CD4-positive, alpha-beta memory T cell (primary cell): ENCODE measurements at regions not wholly inside any gene's neighbourhood (a gene's known extent, or its start where the extent isn't known, plus 50 kb on each side); places are given as distances from the start of the nearest gene placed in this dataset.

ENCODE experiments used
- CTCF ChIA-PET: fragments of 350-600 bp; sonication (Branson Sonifier 250); formaldehyde crosslinking; loops from one replicate; lab custom pipeline; 2021; ENCODE audit warnings: inconsistent platforms; ENCODE audit not compliant: partially characterized antibody; lab: Charles Lee
- POLR2A ChIA-PET: fragments of 350-600 bp; sonication (Branson Sonifier 250); formaldehyde crosslinking; loops from one replicate; lab custom pipeline; 2021; ENCODE audit not compliant: partially characterized antibody; lab: Charles Lee
- DNase-seq, 5 donors: peaks; one replicate each; pipeline versions ENCODE4 v3.0.0 to v3.0.0-alpha.2; 2020 to 2022; ENCODE audit warnings: mixed read lengths in 1 of 5
- H3K27ac ChIP-seq: one replicate; pipeline ENCODE4 v1.7.0; 2013; ENCODE audit warnings: low read depth, low read length
- H3K27me3 ChIP-seq: 2 replicates; pipeline ENCODE4 v1.7.0; 2013; ENCODE audit warnings: mild to moderate bottlenecking, low read length, moderate library complexity; ENCODE audit not compliant: insufficient read depth
- H3K36me3 ChIP-seq: 2 replicates; pipeline ENCODE4 v1.7.0; 2013; ENCODE audit warnings: mild to moderate bottlenecking, low read length, moderate library complexity; ENCODE audit not compliant: insufficient read depth
- H3K4me1 ChIP-seq: 2 replicates; pipeline ENCODE4 v1.7.0; 2013; ENCODE audit warnings: mild to moderate bottlenecking, low read length, moderate library complexity; ENCODE audit not compliant: insufficient read depth
- H3K4me3 ChIP-seq, 2 donors: one replicate each; pipeline ENCODE4 v1.7.0; 2013; ENCODE audit warnings: low read length in 2 of 2, mild to moderate bottlenecking in 1 of 2
- H3K9me3 ChIP-seq, 2 donors: one replicate each; pipeline ENCODE4 v1.7.0; 2013; ENCODE audit warnings: low read length in 2 of 2, control low read depth in 1 of 2; ENCODE audit not compliant: control insufficient read depth in 1 of 2
- H3K27ac Mint-ChIP-seq, 7 donors: one replicate each; pipeline ENCODE4 v1.8.0; 2020 to 2021; ENCODE audit warnings: mixed read lengths in 7 of 7, mild to moderate bottlenecking in 6 of 7, inconsistent platforms in 3 of 7, moderate library complexity in 3 of 7
- H3K27me3 Mint-ChIP-seq, 2 donors: one replicate each; pipeline ENCODE4 v1.8.0; 2020 to 2021; ENCODE audit warnings: mixed read lengths in 2 of 2
- H3K36me3 Mint-ChIP-seq, 2 donors: one replicate each; pipeline ENCODE4 v1.8.0; 2020 to 2021; ENCODE audit warnings: mixed read lengths in 2 of 2, inconsistent platforms in 1 of 2, mild to moderate bottlenecking in 1 of 2
- H3K4me1 Mint-ChIP-seq, 4 donors: one replicate each; pipeline ENCODE4 v1.8.0; 2020 to 2021; ENCODE audit warnings: mixed read lengths in 4 of 4, mild to moderate bottlenecking in 1 of 4
- H3K4me3 Mint-ChIP-seq, 8 donors: one replicate each; pipeline ENCODE4 v1.8.0; 2020 to 2021; ENCODE audit warnings: mixed read lengths in 8 of 8, mild to moderate bottlenecking in 7 of 8, moderate library complexity in 6 of 8, inconsistent platforms in 3 of 8
- H3K9me3 Mint-ChIP-seq, 8 donors: one replicate each; pipeline ENCODE4 v1.8.0; 2020 to 2021; ENCODE audit warnings: mixed read lengths in 8 of 8, mild to moderate bottlenecking in 5 of 8, inconsistent platforms in 3 of 8, moderate library complexity in 1 of 8
- intact Hi-C: fragments of 100-400 bp; cut with micrococcal nuclease; formaldehyde crosslinking; loops from one replicate; pipeline ENCODE4 v1.15.1; 2023

GRCh38 chr18:78770139-78770822 is 209.3 kb upstream of the SALL3 start:
- intact Hi-C loops: no loop called here
- H3K4me3 ChIP-seq: no peak overlapping the region

GRCh38 chr18:78770823-78771139 is 208.8 kb upstream of the SALL3 start:
- Histone ChIP-seq H3K27me3 (no peaks in the 10 kb centered on the region), H3K36me3 (no peaks in the 10 kb centered on the region), H3K4me1 (no peaks in the 10 kb centered on the region), H3K27ac (no peak overlapping the region), H3K9me3 (no peaks in the 10 kb centered on the region), H3K4me3 (no peak overlapping the region)
- H3K36me3 Mint-ChIP-seq: no peaks in the 10 kb centered on the region
- DNase-seq: no peak
- H3K27ac Mint-ChIP-seq: no peak overlapping the region
- POLR2A ChIA-PET: no interaction called here
- intact Hi-C loops: no loop called here
- no peaks in the 10 kb centered on the region for H3K4me1 Mint-ChIP-seq
- H3K9me3 Mint-ChIP-seq: peaks cover 0 to 1% (median 0%) of the 10 kb centered on the region in 8 donors
- no peak overlapping the region for H3K4me3 Mint-ChIP-seq
- CTCF ChIA-PET: no interaction called here
- no peaks in the 10 kb centered on the region for H3K27me3 Mint-ChIP-seq

More at GRCh38 chr18:78770139-78770822, 209.3 kb upstream of the SALL3 start:
- no peaks in the 10 kb centered on the region for H3K4me1 ChIP-seq
- DNase-seq: no peak
- ChIA-PET POLR2A (no interaction called here), CTCF (no interaction called here)
- no peak overlapping the region for H3K27ac ChIP-seq
- H3K27me3 ChIP-seq: no peaks in the 10 kb centered on the region
- no peaks in the 10 kb centered on the region for H3K36me3 Mint-ChIP-seq
- no peaks in the 10 kb centered on the region for H3K27me3 Mint-ChIP-seq
- H3K27ac Mint-ChIP-seq: no peak overlapping the region
- H3K4me1 Mint-ChIP-seq: no peaks in the 10 kb centered on the region
- H3K9me3 Mint-ChIP-seq: peaks cover 0 to 1% (median 0%) of the 10 kb centered on the region in 8 donors
- no peaks in the 10 kb centered on the region for H3K36me3 ChIP-seq
- H3K4me3 Mint-ChIP-seq: no peak overlapping the region
- H3K9me3 ChIP-seq: no peaks in the 10 kb centered on the region

GRCh38 chr18:78771496-78772359 is 207.9 kb upstream of the SALL3 start:
- Mint-ChIP-seq H3K4me3 (no peak overlapping the region), H3K27me3 (no peaks in the 10 kb centered on the region), H3K36me3 (no peaks in the 10 kb centered on the region), H3K27ac (no peak overlapping the region), H3K9me3 (peaks cover 0 to 1% (median 0%) of the 10 kb centered on the region in 8 donors), H3K4me1 (no peaks in the 10 kb centered on the region)
- intact Hi-C loops: no loop called here
- H3K9me3 ChIP-seq: no peaks in the 10 kb centered on the region
- POLR2A ChIA-PET: no interaction called here
- H3K4me1 ChIP-seq: no peaks in the 10 kb centered on the region
- no peak overlapping the region for H3K27ac ChIP-seq
- no peaks in the 10 kb centered on the region for H3K36me3 ChIP-seq
- no peak overlapping the region for H3K4me3 ChIP-seq
- CTCF ChIA-PET: no interaction called here
- DNase-seq: no peak
- H3K27me3 ChIP-seq: no peaks in the 10 kb centered on the region

GRCh38 chr18:78772360-78773302 is 207.0 kb upstream of the SALL3 start:
- peak overlapping the region in 1 of 8 donors; percentile 49 for H3K4me3 Mint-ChIP-seq
- H3K9me3 Mint-ChIP-seq: peaks cover 0 to 1% (median 0%) of the 10 kb centered on the region in 8 donors
- ChIA-PET POLR2A (no interaction called here), CTCF (no interaction called here)
- no peaks in the 10 kb centered on the region for H3K36me3 ChIP-seq
- H3K27ac Mint-ChIP-seq: no peak overlapping the region
- no peaks in the 10 kb centered on the region for H3K9me3 ChIP-seq
- DNase-seq: no peak
- H3K27me3 ChIP-seq: no peaks in the 10 kb centered on the region
- H3K36me3 Mint-ChIP-seq: no peaks in the 10 kb centered on the region
- H3K4me3 ChIP-seq: no peak overlapping the region
- no peaks in the 10 kb centered on the region for H3K4me1 Mint-ChIP-seq
- intact Hi-C loops: no loop called here
- H3K27me3 Mint-ChIP-seq: no peaks in the 10 kb centered on the region
- H3K27ac ChIP-seq: no peak overlapping the region
- H3K4me1 ChIP-seq: no peaks in the 10 kb centered on the region

GRCh38 chr18:78773303-78773755 is 206.3 kb upstream of the SALL3 start:
- Mint-ChIP-seq H3K27ac (no peak overlapping the region), H3K27me3 (no peaks in the 10 kb centered on the region), H3K36me3 (no peaks in the 10 kb centered on the region), H3K4me3 (peak overlapping the region in 1 of 8 donors; percentile 49), H3K9me3 (peaks cover 0 to 1% (median 0%) of the 10 kb centered on the region in 8 donors), H3K4me1 (no peaks in the 10 kb centered on the region)
- Histone ChIP-seq H3K4me3 (no peak overlapping the region), H3K9me3 (no peaks in the 10 kb centered on the region), H3K4me1 (no peaks in the 10 kb centered on the region), H3K27ac (no peak overlapping the region), H3K36me3 (no peaks in the 10 kb centered on the region), H3K27me3 (no peaks in the 10 kb centered on the region)
- DNase-seq: no peak
- intact Hi-C loops: no loop called here
- CTCF ChIA-PET: no interaction called here
- POLR2A ChIA-PET: no interaction called here

GRCh38 chr18:78773819-78774218 is 205.8 kb upstream of the SALL3 start:
- peaks cover 0 to 1% (median 0%) of the 10 kb centered on the region in 8 donors for H3K9me3 Mint-ChIP-seq
- H3K27me3 Mint-ChIP-seq: no peaks in the 10 kb centered on the region
- H3K27ac ChIP-seq: no peak overlapping the region
- no peak overlapping the region for H3K4me3 ChIP-seq
- H3K36me3 ChIP-seq: no peaks in the 10 kb centered on the region
- no peak for DNase-seq
- H3K4me3 Mint-ChIP-seq: no peak overlapping the region
- H3K36me3 Mint-ChIP-seq: no peaks in the 10 kb centered on the region
- ChIA-PET POLR2A (no interaction called here), CTCF (no interaction called here)
- H3K4me1 ChIP-seq: no peaks in the 10 kb centered on the region
- intact Hi-C loops: no loop called here
- no peak overlapping the region for H3K27ac Mint-ChIP-seq
- H3K4me1 Mint-ChIP-seq: no peaks in the 10 kb centered on the region
- H3K27me3 ChIP-seq: no peaks in the 10 kb centered on the region
- H3K9me3 ChIP-seq: no peaks in the 10 kb centered on the region

- no peak overlapping the region for H3K27ac Mint-ChIP-seq
Observed at GRCh38 chr18:78774741-78775141, 204.9 kb upstream of the SALL3 start.

More at GRCh38 chr18:78774741-78775141, 204.9 kb upstream of the SALL3 start:
- POLR2A ChIA-PET: no interaction called here
- Histone ChIP-seq H3K36me3 (no peaks in the 10 kb centered on the region), H3K4me1 (no peaks in the 10 kb centered on the region), H3K9me3 (no peaks in the 10 kb centered on the region), H3K27me3 (no peaks in the 10 kb centered on the region), H3K4me3 (no peak overlapping the region), H3K27ac (no peak overlapping the region)
- Mint-ChIP-seq H3K36me3 (no peaks in the 10 kb centered on the region), H3K9me3 (peaks cover 0 to 1% (median 0%) of the 10 kb centered on the region in 8 donors), H3K27me3 (no peaks in the 10 kb centered on the region), H3K4me1 (no peaks in the 10 kb centered on the region), H3K4me3 (no peak overlapping the region)
- intact Hi-C loops: no loop called here
- DNase-seq: no peak
- CTCF ChIA-PET: no interaction called here
